ENCODE measurements at regions not wholly inside any gene's neighbourhood (a gene's known extent, or its start where the extent isn't known, plus 50 kb on each side); places are given as distances from the start of the nearest gene placed in this dataset.

GRCh38 chr9:25603106-25603505 lies 75.1 kb downstream of the TUSC1 start:
- TF ChIP-seq, protein P1, sequence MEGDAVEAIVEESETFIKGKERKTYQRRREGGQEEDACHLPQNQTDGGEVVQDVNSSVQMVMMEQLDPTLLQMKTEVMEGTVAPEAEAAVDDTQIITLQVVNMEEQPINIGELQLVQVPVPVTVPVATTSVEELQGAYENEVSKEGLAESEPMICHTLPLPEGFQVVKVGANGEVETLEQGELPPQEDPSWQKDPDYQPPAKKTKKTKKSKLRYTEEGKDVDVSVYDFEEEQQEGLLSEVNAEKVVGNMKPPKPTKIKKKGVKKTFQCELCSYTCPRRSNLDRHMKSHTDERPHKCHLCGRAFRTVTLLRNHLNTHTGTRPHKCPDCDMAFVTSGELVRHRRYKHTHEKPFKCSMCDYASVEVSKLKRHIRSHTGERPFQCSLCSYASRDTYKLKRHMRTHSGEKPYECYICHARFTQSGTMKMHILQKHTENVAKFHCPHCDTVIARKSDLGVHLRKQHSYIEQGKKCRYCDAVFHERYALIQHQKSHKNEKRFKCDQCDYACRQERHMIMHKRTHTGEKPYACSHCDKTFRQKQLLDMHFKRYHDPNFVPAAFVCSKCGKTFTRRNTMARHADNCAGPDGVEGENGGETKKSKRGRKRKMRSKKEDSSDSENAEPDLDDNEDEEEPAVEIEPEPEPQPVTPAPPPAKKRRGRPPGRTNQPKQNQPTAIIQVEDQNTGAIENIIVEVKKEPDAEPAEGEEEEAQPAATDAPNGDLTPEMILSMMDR (IDR thresholded peaks at IDR 0.05) = no peak
- no peak for TF ChIP-seq REST (IDR thresholded peaks at IDR 0.05; ENCODE audit: insufficient read depth in 1 of 2, low read depth in 2 of 2, low read length in 1 of 2)
